ENCODE measurements at regions not wholly inside any gene's neighbourhood (a gene's known extent, or its start where the extent isn't known, plus 50 kb on each side); places are given as distances from the start of the nearest gene placed in this dataset.

- no peak for DNase-seq (ENCODE audit: extremely low spot score)
- TF ChIP-seq PKNOX1 (IDR thresholded peaks at IDR 0.05): no peak
- TF ChIP-seq FOXM1 (IDR thresholded peaks at IDR 0.05; ENCODE audit: borderline replicate concordance): no peak
- TF ChIP-seq LEF1 (IDR thresholded peaks at IDR 0.05; ENCODE audit: borderline replicate concordance): no peak
- TF ChIP-seq BHLHE40 (IDR thresholded peaks at IDR 0.05; ENCODE audit: borderline replicate concordance): no peak
- CTCF ChIA-PET: no interaction called here
- POLR2A ChIA-PET: no interaction called here
These were observed 902.8 kb downstream of the SLC16A7 start for GRCh38 chr12:60498656-60499055.

GRCh38 chr12:60501124-60501729, 905.4 kb downstream of the SLC16A7 start:
- no peak for TF ChIP-seq ZNF384 (IDR thresholded peaks at IDR 0.05)
- no peak for TF ChIP-seq SP1 (IDR thresholded peaks at IDR 0.05)
- no peak for TF ChIP-seq HDGF (IDR thresholded peaks at IDR 0.05; ENCODE audit: borderline replicate concordance)
- no peak for TF ChIP-seq L3MBTL2 (conservative IDR thresholded peaks at IDR 0.05)
- TF ChIP-seq FOXK2 (IDR thresholded peaks at IDR 0.05): no peak
- no peak for TF ChIP-seq FOXM1 (IDR thresholded peaks at IDR 0.05; ENCODE audit: borderline replicate concordance)
- TF ChIP-seq CTBP1 (IDR thresholded peaks at IDR 0.05; ENCODE audit: borderline replicate concordance): no peak
- TF ChIP-seq ARNT (IDR thresholded peaks at IDR 0.05): no peak
- no peak for TF ChIP-seq SUZ12 (IDR thresholded peaks at IDR 0.05)
- no peak for TF ChIP-seq FOXA1 (IDR thresholded peaks at IDR 0.05)
- TF ChIP-seq NFRKB (IDR thresholded peaks at IDR 0.05): no peak
- TF ChIP-seq ELF4 (IDR thresholded peaks at IDR 0.05): no peak
- TF ChIP-seq BHLHE40 (IDR thresholded peaks at IDR 0.05; ENCODE audit: borderline replicate concordance): no peak
- no peak for TF ChIP-seq LEF1 (IDR thresholded peaks at IDR 0.05; ENCODE audit: borderline replicate concordance)
- no peak for TF ChIP-seq PKNOX1 (IDR thresholded peaks at IDR 0.05)
- TF ChIP-seq TARDBP (IDR thresholded peaks at IDR 0.05): no peak
- POLR2A ChIA-PET: no interaction called here
- CTCF ChIA-PET: interaction anchor here (0.6 kb wide), 1 partner anchor 12 kb away, joined by 3 read pairs; no protein-coding TSS in a partner anchor
- no peak for DNase-seq (ENCODE audit: extremely low spot score)

GRCh38 chr12:60522684-60523400, 927.0 kb downstream of the SLC16A7 start:
- ChIA-PET POLR2A (no interaction called here), CTCF (no interaction called here)
- TF ChIP-seq NFRKB (IDR thresholded peaks at IDR 0.05) (no peak), FOXK2 (IDR thresholded peaks at IDR 0.05) (no peak), ZNF384 (IDR thresholded peaks at IDR 0.05) (no peak), BHLHE40 (IDR thresholded peaks at IDR 0.05; ENCODE audit: borderline replicate concordance) (no peak), SP1 (IDR thresholded peaks at IDR 0.05) (no peak), ELF4 (IDR thresholded peaks at IDR 0.05) (no peak), SUZ12 (IDR thresholded peaks at IDR 0.05) (no peak), HDGF (IDR thresholded peaks at IDR 0.05; ENCODE audit: borderline replicate concordance) (no peak), ARNT (IDR thresholded peaks at IDR 0.05) (no peak), FOXA1 (IDR thresholded peaks at IDR 0.05) (no peak), PKNOX1 (IDR thresholded peaks at IDR 0.05) (no peak), L3MBTL2 (conservative IDR thresholded peaks at IDR 0.05) (no peak), FOXM1 (IDR thresholded peaks at IDR 0.05; ENCODE audit: borderline replicate concordance) (no peak), LEF1 (IDR thresholded peaks at IDR 0.05; ENCODE audit: borderline replicate concordance) (no peak), TARDBP (IDR thresholded peaks at IDR 0.05) (no peak), CTBP1 (IDR thresholded peaks at IDR 0.05; ENCODE audit: borderline replicate concordance) (no peak)
- no peak for DNase-seq (ENCODE audit: extremely low spot score)

DNA sequence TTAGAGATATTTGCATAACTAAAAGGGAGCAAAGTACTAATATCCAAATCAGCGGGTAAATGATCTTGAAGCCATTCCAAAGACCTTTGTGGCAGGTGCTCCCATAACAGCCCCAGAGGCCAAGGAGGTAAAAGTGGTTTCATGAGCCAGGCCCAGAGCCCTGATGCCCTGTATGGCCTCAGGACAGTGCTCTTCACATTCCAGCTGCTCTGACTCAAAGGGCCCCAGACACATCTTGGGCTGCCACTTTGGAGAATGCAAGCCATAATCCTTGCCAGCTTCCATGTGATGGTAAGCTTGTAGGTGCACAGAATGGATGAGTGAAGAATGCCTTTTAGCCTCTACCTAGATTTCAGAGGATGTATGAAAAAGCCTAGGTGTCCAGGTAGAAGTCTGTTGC, 933.4 kb downstream of the SLC16A7 start:
- POLR2A ChIA-PET: no interaction called here

GRCh38 chr12:60529723-60530122, 933.9 kb downstream of the SLC16A7 start:
- TF ChIP-seq SUZ12 (IDR thresholded peaks at IDR 0.05) (no peak), ELF4 (IDR thresholded peaks at IDR 0.05) (no peak), L3MBTL2 (conservative IDR thresholded peaks at IDR 0.05) (no peak), TARDBP (IDR thresholded peaks at IDR 0.05) (no peak), PKNOX1 (IDR thresholded peaks at IDR 0.05) (no peak), FOXK2 (IDR thresholded peaks at IDR 0.05) (no peak), LEF1 (IDR thresholded peaks at IDR 0.05; ENCODE audit: borderline replicate concordance) (no peak), CTBP1 (IDR thresholded peaks at IDR 0.05; ENCODE audit: borderline replicate concordance) (no peak), FOXM1 (IDR thresholded peaks at IDR 0.05; ENCODE audit: borderline replicate concordance) (no peak), ARNT (IDR thresholded peaks at IDR 0.05) (no peak), NFRKB (IDR thresholded peaks at IDR 0.05) (no peak), ZNF384 (IDR thresholded peaks at IDR 0.05) (no peak), HDGF (IDR thresholded peaks at IDR 0.05; ENCODE audit: borderline replicate concordance) (no peak), SP1 (IDR thresholded peaks at IDR 0.05) (no peak), BHLHE40 (IDR thresholded peaks at IDR 0.05; ENCODE audit: borderline replicate concordance) (no peak), FOXA1 (IDR thresholded peaks at IDR 0.05) (no peak)
- CTCF ChIA-PET: no interaction called here
- DNase-seq (ENCODE audit: extremely low spot score): no peak
- POLR2A ChIA-PET: no interaction called here

More for the DNA sequence above, 933.4 kb downstream of the SLC16A7 start:
- DNase-seq (ENCODE audit: extremely low spot score): no peak
- CTCF ChIA-PET: no interaction called here
- TF ChIP-seq FOXA1 (IDR thresholded peaks at IDR 0.05): no peak

Measured in HEK293T (cell line).